SW480 (cell line): ENCODE measurements at regions not wholly inside any gene's neighbourhood (a gene's known extent, or its start where the extent isn't known, plus 50 kb on each side); places are given as distances from the start of the nearest gene placed in this dataset.
"Not testable (repeated sequence)": the region's sequence is repeated elsewhere in the genome, so short reads cannot be mapped to it uniquely, and the experiment has no call there.

Experiments
- DNase-seq: peaks from one replicate; pipeline ENCODE4 v3.0.0-alpha.2; 2016; ENCODE audit warnings: low spot score

- DNase-seq: no peak
Observed at GRCh38 chr4:91653067-91653466, 650.7 kb upstream of the GRID2 start.

- no peak for DNase-seq
Observed at GRCh38 chr4:91681091-91681490, 622.7 kb upstream of the GRID2 start.

GRCh38 chr4:91681544-91681943 is 622.2 kb upstream of the GRID2 start:
- DNase-seq: no peak

- DNase-seq: no peak
Observed at GRCh38 chr4:91684955-91685354, 618.8 kb upstream of the GRID2 start.

- DNase-seq: no peak
Observed at GRCh38 chr4:91688413-91688812, 615.4 kb upstream of the GRID2 start.

GRCh38 chr4:91699691-91700090 is 604.1 kb upstream of the GRID2 start:
- DNase-seq: not testable (repeated sequence)

GRCh38 chr4:91729851-91730250 is 573.9 kb upstream of the GRID2 start:
- DNase-seq: no peak

GRCh38 chr4:91734682-91735081 is 569.1 kb upstream of the GRID2 start:
- DNase-seq: peak; percentile 5

GRCh38 chr4:91738831-91739230 is 564.9 kb upstream of the GRID2 start:
- not testable (repeated sequence) for DNase-seq

- DNase-seq: no peak
Observed at GRCh38 chr4:91746551-91746950, 557.2 kb upstream of the GRID2 start.

- no peak for DNase-seq
Observed at GRCh38 chr4:91751961-91752360, 551.8 kb upstream of the GRID2 start.

- DNase-seq: no peak
Observed at GRCh38 chr4:91754716-91755115, 549.0 kb upstream of the GRID2 start.

GRCh38 chr4:91758487-91758886 is 545.3 kb upstream of the GRID2 start:
- DNase-seq: peak; percentile 25

GRCh38 chr4:91764085-91764484 is 539.7 kb upstream of the GRID2 start:
- no peak for DNase-seq

- no peak for DNase-seq
Observed at GRCh38 chr4:91769912-91770311, 533.9 kb upstream of the GRID2 start.

GRCh38 chr4:91791631-91792030 is 512.1 kb upstream of the GRID2 start:
- peak; percentile 14 for DNase-seq

- no peak for DNase-seq
Observed at GRCh38 chr4:91795947-91796346, 507.8 kb upstream of the GRID2 start.

- no peak for DNase-seq
Observed at GRCh38 chr4:91812319-91812718, 491.4 kb upstream of the GRID2 start.

- no peak for DNase-seq
Observed at GRCh38 chr4:91824773-91825172, 479.0 kb upstream of the GRID2 start.

- DNase-seq: no peak
Observed at GRCh38 chr4:91826186-91826585, 477.6 kb upstream of the GRID2 start.

- DNase-seq: no peak
Observed at GRCh38 chr4:91827914-91828313, 475.9 kb upstream of the GRID2 start.

GRCh38 chr4:91829531-91829930 is 474.2 kb upstream of the GRID2 start:
- no peak for DNase-seq

- no peak for DNase-seq
Observed at GRCh38 chr4:91830681-91831395, 472.9 kb upstream of the GRID2 start.

- DNase-seq: no peak
Observed at GRCh38 chr4:91837608-91838029, 466.1 kb upstream of the GRID2 start.
